ENCODE measurements at regions not wholly inside any gene's neighbourhood (a gene's known extent, or its start where the extent isn't known, plus 50 kb on each side); places are given as distances from the start of the nearest gene placed in this dataset.

- CTCF ChIA-PET = interaction anchor here (1.1 kb wide), 1 partner anchor 100 kb away, joined by 4 read pairs; no protein-coding TSS in a partner anchor
- no peak for DNase-seq
These were observed 100.8 kb upstream of the EOLA2 start for GRCh38 chrX:150038986-150039599.

GRCh38 chrX:150041208-150041607 is 102.9 kb upstream of the EOLA2 start:
- no peaks in the 10 kb centered on the region for H3K27me3 Mint-ChIP-seq (ENCODE audit: unreplicated experiment)
- TF ChIP-seq CTCF (IDR thresholded peaks at IDR 0.05; ENCODE audit: unreplicated experiment) = no peak
- BruUV-seq (replicated peaks) = no TSS peak
- CTCF ChIA-PET = no interaction called here
- no peaks in the 10 kb centered on the region for H3K9me3 Mint-ChIP-seq (ENCODE audit: low read depth, unreplicated experiment)
- peaks cover 3% of the 10 kb centered on the region for H3K36me3 Mint-ChIP-seq (ENCODE audit: insufficient read depth, unreplicated experiment)
- H3K27ac Mint-ChIP-seq (ENCODE audit: unreplicated experiment) = no peak overlapping the region
- intact Hi-C loops (cut with micrococcal nuclease; ENCODE audit: unreplicated experiment) = no loop called here
- no peak overlapping the region for H3K4me3 Mint-ChIP-seq (ENCODE audit: low read depth, unreplicated experiment)
- H3K4me1 Mint-ChIP-seq (ENCODE audit: low read depth, unreplicated experiment) = peaks cover 18% of the 10 kb centered on the region
- DNase-seq = no peak

More at GRCh38 chrX:150038986-150039599, 100.8 kb upstream of the EOLA2 start:
- peaks cover 6% of the 10 kb centered on the region for H3K36me3 Mint-ChIP-seq (ENCODE audit: insufficient read depth, unreplicated experiment)
- no peak for TF ChIP-seq CTCF (IDR thresholded peaks at IDR 0.05; ENCODE audit: unreplicated experiment)
- intact Hi-C loops (cut with micrococcal nuclease; ENCODE audit: unreplicated experiment) = no loop called here
- H3K4me1 Mint-ChIP-seq (ENCODE audit: low read depth, unreplicated experiment) = peaks cover 28% of the 10 kb centered on the region
- H3K27me3 Mint-ChIP-seq (ENCODE audit: unreplicated experiment) = no peaks in the 10 kb centered on the region
- no TSS peak for BruUV-seq (replicated peaks)
- H3K9me3 Mint-ChIP-seq (ENCODE audit: low read depth, unreplicated experiment) = peaks cover 3% of the 10 kb centered on the region
- H3K27ac Mint-ChIP-seq (ENCODE audit: unreplicated experiment) = no peak overlapping the region
- H3K4me3 Mint-ChIP-seq (ENCODE audit: low read depth, unreplicated experiment) = no peak overlapping the region

GRCh38 chrX:150044556-150044955 is 106.3 kb upstream of the EOLA2 start:
- Mint-ChIP-seq H3K9me3 (ENCODE audit: low read depth, unreplicated experiment) (no peaks in the 10 kb centered on the region), H3K27ac (ENCODE audit: unreplicated experiment) (no peak overlapping the region), H3K4me3 (ENCODE audit: low read depth, unreplicated experiment) (no peak overlapping the region), H3K27me3 (ENCODE audit: unreplicated experiment) (no peaks in the 10 kb centered on the region), H3K4me1 (ENCODE audit: low read depth, unreplicated experiment) (no peaks in the 10 kb centered on the region), H3K36me3 (ENCODE audit: insufficient read depth, unreplicated experiment) (no peaks in the 10 kb centered on the region)
- BruUV-seq (replicated peaks) = no TSS peak
- no peak for TF ChIP-seq CTCF (IDR thresholded peaks at IDR 0.05; ENCODE audit: unreplicated experiment)
- CTCF ChIA-PET = no interaction called here
- intact Hi-C loops (cut with micrococcal nuclease; ENCODE audit: unreplicated experiment) = no loop called here
- no peak for DNase-seq

- CTCF ChIA-PET = no interaction called here
- BruUV-seq (replicated peaks) = no TSS peak
- Mint-ChIP-seq H3K9me3 (ENCODE audit: low read depth, unreplicated experiment) (no peaks in the 10 kb centered on the region), H3K4me3 (ENCODE audit: low read depth, unreplicated experiment) (no peak overlapping the region), H3K4me1 (ENCODE audit: low read depth, unreplicated experiment) (peaks cover 26% of the 10 kb centered on the region), H3K27me3 (ENCODE audit: unreplicated experiment) (no peaks in the 10 kb centered on the region), H3K36me3 (ENCODE audit: insufficient read depth, unreplicated experiment) (no peaks in the 10 kb centered on the region), H3K27ac (ENCODE audit: unreplicated experiment) (no peak overlapping the region)
- TF ChIP-seq CTCF (IDR thresholded peaks at IDR 0.05; ENCODE audit: unreplicated experiment) = no peak
- intact Hi-C loops (cut with micrococcal nuclease; ENCODE audit: unreplicated experiment) = no loop called here
- DNase-seq = no peak
These were observed 109.5 kb upstream of the EOLA2 start for GRCh38 chrX:150047818-150048217.
